NT2/D1 (cell line): ENCODE measurements at regions not wholly inside any gene's neighbourhood (a gene's known extent, or its start where the extent isn't known, plus 50 kb on each side); places are given as distances from the start of the nearest gene placed in this dataset.

Experiments
- DNase-seq: peaks from one replicate; pipeline ENCODE4 v3.0.0-alpha.2; 2011; ENCODE audit warnings: low read depth, low spot score
- H3K27me3 ChIP-seq: 2 replicates; pipeline ENCODE4 v1.6.0; 2011; ENCODE audit warnings: mild to moderate bottlenecking; ENCODE audit not compliant: insufficient read length, insufficient read depth
- H3K36me3 ChIP-seq: 2 replicates; pipeline ENCODE4 v1.6.1; 2011; ENCODE audit warnings: mild to moderate bottlenecking, low read length, mixed read lengths; ENCODE audit not compliant: insufficient read depth, insufficient read length
- H3K4me1 ChIP-seq: 2 replicates; pipeline ENCODE4 v1.5.1; 2011; ENCODE audit not compliant: insufficient read depth, insufficient read length
- H3K4me3 ChIP-seq: 2 replicates; pipeline ENCODE4 v1.5.1; 2011; ENCODE audit warnings: low read depth; ENCODE audit not compliant: insufficient read length
- H3K9ac ChIP-seq: 2 replicates; pipeline ENCODE4 v1.6.0; 2011; ENCODE audit warnings: low read depth; ENCODE audit not compliant: insufficient read length
- H3K9me3 ChIP-seq: 2 replicates; pipeline ENCODE4 v1.5.1; 2011; ENCODE audit warnings: mild to moderate bottlenecking, low read length; ENCODE audit not compliant: insufficient read depth
- SUZ12 ChIP-seq: IDR thresholded peaks from 2 replicates; pipeline ENCODE4 v1.6.1; 2011; ENCODE audit not compliant: insufficient read length, insufficient read depth; ENCODE audit errors: extremely low read depth
- YY1 ChIP-seq: IDR thresholded peaks from 2 replicates; pipeline ENCODE4 v1.6.1; 2011; ENCODE audit not compliant: insufficient read length, insufficient read depth
- ZNF274 ChIP-seq: IDR thresholded peaks from 2 replicates; pipeline ENCODE4 v1.6.1; 2011; ENCODE audit warnings: mild to moderate bottlenecking, low read depth, low read length

GRCh38 chr1:221234791-221235190 lies 355.5 kb downstream of the HLX start:
- H3K27me3 ChIP-seq = no peaks in the 10 kb centered on the region
- TF ChIP-seq YY1 = no peak
- no peak for TF ChIP-seq SUZ12
- no peak for TF ChIP-seq ZNF274
- 0 out of 2 replicates have a peak, but pooled peaks cover 5% of the 10 kb centered on the region for H3K9me3 ChIP-seq
- no peak overlapping the region for H3K4me3 ChIP-seq
- no peaks in the 10 kb centered on the region for H3K4me1 ChIP-seq
- H3K36me3 ChIP-seq = no peaks in the 10 kb centered on the region
- no peak for DNase-seq
- H3K9ac ChIP-seq = no peak overlapping the region

- TF ChIP-seq YY1 = no peak
- no peak for TF ChIP-seq ZNF274
- TF ChIP-seq SUZ12 = no peak
- no peak for DNase-seq
- H3K9me3 ChIP-seq = 0 out of 2 replicates have a peak, but pooled peaks cover 5% of the 10 kb centered on the region
- no peaks in the 10 kb centered on the region for H3K4me1 ChIP-seq
- no peaks in the 10 kb centered on the region for H3K36me3 ChIP-seq
- no peak overlapping the region for H3K9ac ChIP-seq
- no peaks in the 10 kb centered on the region for H3K27me3 ChIP-seq
- no peak overlapping the region for H3K4me3 ChIP-seq
These were observed 358.3 kb downstream of the HLX start for GRCh38 chr1:221237587-221237986.

- TF ChIP-seq ZNF274 (no peak), YY1 (no peak), SUZ12 (no peak)
- Histone ChIP-seq H3K36me3 (no peaks in the 10 kb centered on the region), H3K4me3 (no peak overlapping the region), H3K27me3 (no peaks in the 10 kb centered on the region), H3K4me1 (no peaks in the 10 kb centered on the region), H3K9me3 (no peaks in the 10 kb centered on the region), H3K9ac (no peak overlapping the region)
- no peak for DNase-seq
These were observed 359.9 kb downstream of the HLX start for GRCh38 chr1:221239181-221239580.

DNA sequence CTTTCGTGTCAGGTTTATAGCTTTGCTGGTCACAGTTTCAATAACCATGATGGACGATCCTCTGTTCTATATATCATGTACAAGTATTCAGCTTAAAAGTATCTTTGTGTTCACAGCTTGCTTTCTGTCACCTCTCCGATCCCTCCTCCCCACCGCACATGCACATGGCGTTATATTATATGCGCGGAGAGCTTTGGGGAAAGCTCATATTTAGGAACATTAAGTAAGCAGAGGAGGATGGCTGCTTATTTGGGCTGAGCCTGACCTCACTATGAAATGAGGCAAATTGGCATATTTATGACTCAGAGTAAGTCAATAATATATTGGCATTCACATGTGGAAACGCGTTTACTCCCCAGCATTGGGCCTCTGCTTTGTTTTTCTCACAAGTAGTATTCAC lies 360.5 kb downstream of the HLX start:
- no peak for TF ChIP-seq SUZ12
- TF ChIP-seq YY1 = no peak
- TF ChIP-seq ZNF274 = no peak
- Histone ChIP-seq H3K9me3 (no peaks in the 10 kb centered on the region), H3K27me3 (no peaks in the 10 kb centered on the region), H3K9ac (no peak overlapping the region), H3K4me3 (no peak overlapping the region), H3K4me1 (no peaks in the 10 kb centered on the region), H3K36me3 (no peaks in the 10 kb centered on the region)
- DNase-seq = no peak

GRCh38 chr1:221240690-221241089 lies 361.4 kb downstream of the HLX start:
- TF ChIP-seq SUZ12 (no peak), ZNF274 (no peak), YY1 (no peak)
- Histone ChIP-seq H3K9me3 (no peaks in the 10 kb centered on the region), H3K36me3 (no peaks in the 10 kb centered on the region), H3K27me3 (no peaks in the 10 kb centered on the region), H3K9ac (no peak overlapping the region), H3K4me3 (no peak overlapping the region), H3K4me1 (no peaks in the 10 kb centered on the region)
- no peak for DNase-seq

- Histone ChIP-seq H3K9ac (no peak overlapping the region), H3K27me3 (no peaks in the 10 kb centered on the region), H3K4me1 (no peaks in the 10 kb centered on the region), H3K9me3 (no peaks in the 10 kb centered on the region), H3K36me3 (no peaks in the 10 kb centered on the region), H3K4me3 (no peak overlapping the region)
- TF ChIP-seq ZNF274 = no peak
- TF ChIP-seq SUZ12 = no peak
- no peak for TF ChIP-seq YY1
- no peak for DNase-seq
These were observed 361.9 kb downstream of the HLX start for GRCh38 chr1:221241157-221241556.

DNA sequence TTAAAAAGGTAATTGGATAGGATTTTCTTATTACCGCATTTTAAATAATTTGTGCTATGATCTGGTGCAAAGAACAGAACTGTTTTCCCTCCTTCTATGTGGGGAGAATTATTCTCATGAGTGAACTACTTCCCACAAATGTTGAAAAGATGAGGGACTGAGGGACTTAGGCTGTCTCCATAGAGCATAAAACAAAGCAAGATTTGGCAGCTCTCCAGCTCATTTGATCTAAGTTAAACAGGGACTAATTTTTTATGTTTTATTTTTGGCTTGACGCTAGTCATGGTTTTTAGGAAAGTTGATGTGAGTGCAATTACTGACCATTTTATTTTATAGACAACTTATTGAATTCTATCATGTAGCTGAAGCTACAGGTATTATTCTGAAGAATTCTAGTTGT lies 362.3 kb downstream of the HLX start:
- TF ChIP-seq ZNF274 (no peak), SUZ12 (no peak), YY1 (no peak)
- Histone ChIP-seq H3K4me1 (no peaks in the 10 kb centered on the region), H3K36me3 (no peaks in the 10 kb centered on the region), H3K9ac (no peak overlapping the region), H3K9me3 (no peaks in the 10 kb centered on the region), H3K4me3 (no peak overlapping the region), H3K27me3 (no peaks in the 10 kb centered on the region)
- no peak for DNase-seq

- DNase-seq = no peak
- no peak for TF ChIP-seq ZNF274
- TF ChIP-seq SUZ12 = no peak
- TF ChIP-seq YY1 = no peak
- no peaks in the 10 kb centered on the region for H3K36me3 ChIP-seq
- no peaks in the 10 kb centered on the region for H3K9me3 ChIP-seq
- no peaks in the 10 kb centered on the region for H3K27me3 ChIP-seq
- no peak overlapping the region for H3K4me3 ChIP-seq
- no peak overlapping the region for H3K9ac ChIP-seq
- no peaks in the 10 kb centered on the region for H3K4me1 ChIP-seq
These were observed 366.8 kb downstream of the HLX start for GRCh38 chr1:221246067-221246466.
